Skin of body (tissue), 1 donor: ENCODE measurements at regions not wholly inside any gene's neighbourhood (a gene's known extent, or its start where the extent isn't known, plus 50 kb on each side); places are given as distances from the start of the nearest gene placed in this dataset.

Experiments used
- DNase-seq: peaks from one replicate; lab custom pipeline; 2025; lab: John Stamatoyannopoulos, UW

- DNase-seq: no peak
Observed at GRCh38 chr5:120738568-120738967, 274.5 kb downstream of the PRR16 start.

DNA sequence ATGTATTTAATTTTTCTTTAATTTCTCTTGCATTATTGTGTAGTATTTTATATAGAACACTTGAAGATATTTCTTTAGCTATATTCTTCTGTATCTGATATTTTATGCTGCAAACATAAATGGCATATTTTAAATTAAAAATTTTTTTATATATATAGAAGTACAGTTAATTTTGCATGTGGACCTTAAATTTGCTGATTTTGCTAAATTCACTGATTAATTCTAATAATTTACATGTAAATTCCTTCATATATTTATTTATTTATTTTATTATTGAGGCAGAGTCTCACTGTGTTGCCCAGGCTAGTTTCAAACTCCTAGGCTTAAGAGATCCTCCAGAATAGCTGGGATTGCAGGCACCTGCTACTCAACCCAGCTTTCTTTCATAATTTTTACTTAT lies 276.9 kb downstream of the PRR16 start:
- no peak for DNase-seq

DNA sequence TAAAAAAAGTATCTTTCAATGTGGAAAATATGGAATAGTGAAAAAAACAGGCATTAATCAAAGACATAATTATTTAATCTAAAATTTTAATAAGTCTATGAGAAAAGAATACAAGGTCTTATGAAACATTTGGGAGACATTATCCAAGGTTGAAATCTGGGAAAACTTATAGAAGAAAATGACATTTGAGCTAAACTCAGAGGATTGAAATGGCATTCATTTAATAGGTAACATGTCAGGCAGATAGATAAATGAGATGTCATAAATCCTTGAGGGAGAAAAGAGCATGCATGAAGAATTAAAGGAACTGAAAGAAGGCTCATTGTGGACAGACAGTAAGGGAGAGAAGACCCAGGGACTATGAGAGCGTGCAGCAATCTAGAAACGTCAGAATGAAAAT lies 284.4 kb downstream of the PRR16 start:
- no peak for DNase-seq

- DNase-seq: no peak
Observed at GRCh38 chr5:120749737-120750136, 285.6 kb downstream of the PRR16 start.

- no peak for DNase-seq
Observed at GRCh38 chr5:120759587-120759986, 295.5 kb downstream of the PRR16 start.

- DNase-seq: no peak
Observed at GRCh38 chr5:120761986-120762385, 297.9 kb downstream of the PRR16 start.

DNA sequence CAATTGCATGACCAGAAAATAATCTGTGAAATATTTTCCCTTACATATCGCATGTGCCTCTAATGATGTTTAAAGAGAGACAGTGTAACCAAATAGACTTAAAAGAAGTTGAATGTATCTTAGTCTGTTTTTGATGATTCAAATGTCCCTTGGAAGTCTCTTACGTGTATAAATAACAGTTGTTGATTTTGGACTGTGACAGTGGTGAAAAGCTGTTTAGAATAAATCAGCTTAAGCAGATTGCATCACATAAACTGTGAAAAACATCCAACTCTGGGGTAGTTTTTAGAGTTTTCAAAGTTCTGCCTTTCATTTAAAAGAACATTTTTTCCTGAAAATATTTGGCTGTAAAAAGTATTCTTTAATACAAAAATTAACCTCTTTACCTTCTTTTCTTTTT lies 301.1 kb downstream of the PRR16 start:
- DNase-seq: peak; percentile 56

GRCh38 chr5:120767178-120767820 lies 303.2 kb downstream of the PRR16 start:
- DNase-seq: no peak

DNA sequence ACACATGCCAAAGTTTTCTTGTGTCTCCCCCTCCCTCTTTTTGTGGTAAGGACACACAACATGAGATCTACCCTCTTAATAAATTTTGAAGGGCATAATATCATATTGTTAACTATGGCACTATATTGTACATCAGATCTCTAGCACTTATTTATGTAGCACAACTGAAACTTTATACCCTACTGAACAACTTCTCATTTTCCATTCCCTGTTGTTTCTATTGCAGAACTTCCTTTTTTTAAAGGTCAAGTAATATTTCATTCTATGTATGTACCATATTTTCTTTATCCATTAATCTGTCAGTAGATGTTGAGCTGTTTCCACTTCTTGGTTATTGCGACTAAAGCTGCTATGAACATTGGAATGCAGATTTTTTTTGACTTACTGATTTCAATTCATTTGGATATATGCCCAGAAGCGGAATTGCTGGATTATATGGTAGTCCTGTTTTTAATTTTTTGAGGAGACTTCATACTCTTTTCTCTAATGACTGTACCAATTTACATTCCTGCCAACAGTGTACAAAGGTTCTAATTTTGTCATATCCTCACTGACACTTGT lies 305.3 kb downstream of the PRR16 start:
- no peak for DNase-seq

- DNase-seq: no peak
Observed at GRCh38 chr5:120771202-120771601, 307.1 kb downstream of the PRR16 start.

- DNase-seq: no peak
Observed at GRCh38 chr5:120778491-120779484, 314.7 kb downstream of the PRR16 start.

DNA sequence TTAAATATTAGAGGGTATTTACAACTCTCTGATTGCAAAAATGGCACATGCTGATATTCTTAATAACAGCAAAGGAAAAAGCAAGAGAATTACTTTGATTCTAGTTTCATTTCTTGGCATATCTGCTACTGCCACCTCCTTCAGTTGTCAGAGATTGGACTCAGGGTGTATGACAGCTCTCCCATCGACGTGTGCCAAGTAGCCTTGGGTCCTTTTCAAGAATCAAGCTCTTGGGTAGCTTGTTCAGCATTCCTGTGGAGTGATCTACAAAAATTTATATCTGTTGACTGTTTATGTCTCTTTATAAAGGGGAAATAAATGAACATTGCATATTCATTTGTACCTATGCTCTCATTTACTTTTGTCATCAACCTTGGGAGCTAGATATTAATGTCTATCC lies 315.6 kb downstream of the PRR16 start:
- no peak for DNase-seq

DNA sequence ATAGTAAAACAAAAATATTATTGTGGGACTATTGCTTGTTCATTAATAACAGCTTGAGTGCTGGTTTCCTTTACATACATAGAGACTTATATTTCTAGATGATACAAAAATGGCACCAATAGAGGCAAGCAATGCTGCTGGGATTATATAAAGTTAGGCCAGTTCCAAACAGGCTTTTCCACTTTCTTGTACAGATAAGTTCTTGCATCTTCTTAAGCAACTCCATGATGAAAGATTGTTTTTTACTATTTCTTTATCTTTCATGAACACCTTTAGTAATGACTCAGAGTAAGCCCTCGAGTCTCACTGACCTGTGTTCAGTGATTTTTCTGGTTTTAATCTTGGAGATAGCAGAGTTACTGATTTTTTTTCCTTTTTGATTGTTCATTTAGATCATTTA lies 324.4 kb downstream of the PRR16 start:
- no peak for DNase-seq

DNA sequence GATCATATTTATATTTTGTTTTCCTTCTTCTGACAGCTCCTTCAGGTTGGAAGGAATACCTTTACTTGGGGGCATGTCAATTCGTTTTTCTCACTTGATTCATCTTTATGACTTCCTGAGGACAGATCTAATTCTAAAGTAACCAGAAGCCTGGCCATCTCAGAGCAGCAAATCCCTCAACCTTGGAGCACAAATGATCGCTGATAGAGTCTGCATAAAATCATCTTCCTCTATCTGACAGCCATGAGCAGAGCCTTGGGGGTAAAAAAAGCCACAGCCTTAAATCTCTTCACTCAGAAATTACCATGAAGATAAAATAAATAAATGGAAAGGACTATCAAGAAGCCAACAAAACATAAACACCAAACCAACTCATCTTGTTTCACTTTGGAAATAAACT lies 325.8 kb downstream of the PRR16 start:
- no peak for DNase-seq

- no peak for DNase-seq
Observed at GRCh38 chr5:120790339-120790738, 326.2 kb downstream of the PRR16 start.

GRCh38 chr5:120792477-120792876 lies 328.4 kb downstream of the PRR16 start:
- DNase-seq: no peak

DNA sequence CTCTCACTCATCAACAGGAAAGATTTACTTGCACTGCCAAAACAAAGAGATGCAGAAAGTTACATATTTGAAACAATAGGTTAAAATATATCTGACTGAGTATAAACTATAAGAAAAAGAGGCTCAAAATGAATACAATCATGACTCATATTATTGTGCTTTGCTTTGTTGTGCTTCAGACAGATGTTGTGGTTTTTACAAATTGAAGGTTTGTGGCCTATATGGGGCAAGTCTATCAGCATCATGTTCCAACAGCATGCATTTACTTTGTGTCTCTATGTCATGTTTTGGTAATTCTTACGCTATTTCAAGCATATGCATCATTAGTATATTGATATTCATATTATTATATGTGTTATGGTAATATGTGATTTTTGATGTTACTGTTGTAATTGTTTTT lies 330.0 kb downstream of the PRR16 start:
- no peak for DNase-seq

- no peak for DNase-seq
Observed at GRCh38 chr5:120803282-120803681, 339.2 kb downstream of the PRR16 start.

GRCh38 chr5:120805131-120805530 lies 341.0 kb downstream of the PRR16 start:
- DNase-seq: no peak

DNA sequence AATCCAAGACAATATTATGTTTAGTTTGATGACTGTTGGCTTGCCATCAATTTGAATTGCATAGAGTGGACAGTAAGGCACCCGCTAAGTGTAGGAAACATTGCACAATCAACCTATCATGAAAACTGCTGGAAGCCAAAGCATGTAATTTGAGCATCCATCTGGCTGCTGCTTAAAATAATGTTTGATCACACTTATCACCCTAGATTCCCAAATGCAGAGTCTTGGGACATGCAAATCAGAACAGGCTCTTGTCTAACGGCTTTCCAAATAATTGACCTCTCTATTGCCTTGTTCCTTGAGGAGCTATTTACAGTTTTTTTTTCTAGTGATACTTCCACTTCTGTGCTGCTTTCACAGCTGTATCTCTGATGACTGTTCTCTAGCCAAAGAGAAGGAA lies 342.1 kb downstream of the PRR16 start:
- DNase-seq: peak; percentile 10

- no peak for DNase-seq
Observed at GRCh38 chr5:120808135-120808534, 344.0 kb downstream of the PRR16 start.

GRCh38 chr5:120808606-120809005 lies 344.5 kb downstream of the PRR16 start:
- no peak for DNase-seq
